HUES48 (cell line): ENCODE measurements at regions not wholly inside any gene's neighbourhood (a gene's known extent, or its start where the extent isn't known, plus 50 kb on each side); places are given as distances from the start of the nearest gene placed in this dataset.

ENCODE experiments used
- H3K27ac ChIP-seq: one replicate; pipeline ENCODE4 v1.7.0; 2013; ENCODE audit warnings: low read depth, low read length, inconsistent platforms
- H3K27me3 ChIP-seq: 2 replicates; pipeline ENCODE4 v1.6.1; 2013; ENCODE audit warnings: mild to moderate bottlenecking, low read length; ENCODE audit not compliant: control insufficient read depth, insufficient read depth
- H3K36me3 ChIP-seq: 2 replicates; pipeline ENCODE4 v1.6.1; 2013; ENCODE audit warnings: low read length; ENCODE audit not compliant: control insufficient read depth, insufficient read depth
- H3K4me1 ChIP-seq: 2 replicates; pipeline ENCODE4 v1.6.1; 2013; ENCODE audit warnings: mild to moderate bottlenecking, low read length; ENCODE audit not compliant: control insufficient read depth, insufficient read depth
- H3K4me3 ChIP-seq: 2 replicates; pipeline ENCODE4 v1.5.1; 2013; ENCODE audit warnings: mild to moderate bottlenecking, low read depth, low read length
- H3K9ac ChIP-seq: 2 replicates; pipeline ENCODE4 v1.6.1; 2013; ENCODE audit warnings: mild to moderate bottlenecking, low read depth, low read length, moderate library complexity
- H3K9me3 ChIP-seq: 2 replicates; pipeline ENCODE4 v1.6.1; 2013; ENCODE audit warnings: low read length; ENCODE audit not compliant: control insufficient read depth, insufficient read depth

DNA sequence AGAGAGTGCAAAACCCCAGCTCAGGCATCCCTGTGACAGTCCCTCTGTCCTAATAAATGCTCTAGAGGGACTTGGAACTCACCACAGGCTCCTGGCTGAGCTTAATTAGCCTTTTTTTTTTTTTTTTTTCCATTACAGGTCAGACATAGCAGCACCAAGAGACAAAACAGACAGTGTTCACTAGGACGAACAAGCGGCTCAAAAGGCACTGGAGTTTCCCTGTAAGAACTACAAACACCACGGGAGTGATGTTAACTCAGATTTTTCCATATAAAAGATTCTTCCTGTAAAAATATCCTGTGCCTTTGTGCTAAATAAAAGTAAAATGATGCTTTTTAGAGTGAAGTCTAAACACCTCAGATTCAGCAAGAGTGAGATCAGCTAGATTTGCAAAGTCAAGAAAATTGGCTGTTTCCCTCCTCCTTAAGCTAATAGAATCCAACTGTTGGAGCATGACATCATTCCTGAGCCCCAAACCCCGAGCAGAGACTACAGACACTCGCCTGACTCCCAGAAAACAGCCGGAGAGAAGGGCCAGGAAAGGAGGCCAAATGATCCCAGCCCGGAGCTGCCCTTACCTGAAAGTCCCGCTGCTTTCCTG is 101.0 kb upstream of the AKIP1 start:
- Histone ChIP-seq H3K27ac (peak overlapping the region; percentile 72), H3K4me3 (peak overlapping the region; percentile 65), H3K36me3 (no peaks in the 10 kb centered on the region)

DNA sequence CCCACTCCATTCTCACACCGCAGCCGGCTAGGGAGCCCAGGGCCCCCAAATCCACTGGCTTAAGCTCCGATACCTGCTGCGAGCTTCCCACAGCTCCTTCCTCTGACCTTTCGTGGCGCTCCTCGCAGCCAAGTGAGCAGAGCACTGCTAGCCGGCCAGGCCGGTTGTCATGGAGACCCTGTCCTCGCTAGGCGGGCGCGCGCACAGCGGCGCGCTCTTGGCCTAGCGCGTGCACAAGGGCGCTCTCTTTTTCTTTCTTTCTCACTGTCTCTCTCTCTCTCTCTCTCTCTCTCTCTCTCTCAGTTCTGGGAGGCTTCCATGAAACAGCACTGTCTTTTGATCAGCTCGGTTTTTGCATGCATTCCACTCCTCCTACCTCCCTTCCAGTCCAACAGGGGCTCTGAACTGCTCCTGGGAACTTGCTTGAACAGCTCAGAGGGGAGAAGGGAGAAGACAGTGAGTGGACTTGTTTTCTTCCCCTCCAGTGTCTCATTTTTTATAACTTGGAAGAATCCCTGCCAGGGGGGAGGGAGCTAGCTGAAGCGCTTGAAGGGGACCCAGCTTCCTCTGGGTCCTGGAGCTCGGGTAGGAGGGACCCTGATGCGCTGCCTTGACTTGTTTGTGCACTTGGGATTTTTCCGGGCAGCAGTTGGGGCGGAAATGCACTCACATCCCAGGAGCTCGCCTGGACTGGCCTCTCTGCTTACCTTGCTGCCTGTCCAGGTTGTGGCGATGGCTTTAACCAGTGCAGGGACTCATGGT is 100.3 kb upstream of the AKIP1 start:
- Histone ChIP-seq H3K27ac (peak overlapping the region; percentile 72), H3K36me3 (no peaks in the 10 kb centered on the region), H3K9me3 (no peaks in the 10 kb centered on the region), H3K4me1 (peaks cover 38% of the 10 kb centered on the region), H3K27me3 (no peaks in the 10 kb centered on the region), H3K9ac (peak overlapping the region; percentile 31; the same call in 1 of the 2 replicates), H3K4me3 (peak overlapping the region; percentile 65)

More for the DNA sequence above, 101.0 kb upstream of the AKIP1 start:
- H3K4me1 ChIP-seq, result peaks cover 32% of the 10 kb centered on the region
- peak overlapping the region; percentile 31; the same call in 1 of the 2 replicates for H3K9ac ChIP-seq
- no peaks in the 10 kb centered on the region for H3K9me3 ChIP-seq
- H3K27me3 ChIP-seq, result no peaks in the 10 kb centered on the region

GRCh38 chr11:8811571-8811970 is 99.4 kb upstream of the AKIP1 start:
- Histone ChIP-seq H3K9ac (no peak overlapping the region), H3K4me3 (no peak overlapping the region), H3K36me3 (no peaks in the 10 kb centered on the region), H3K27ac (peak overlapping the region; percentile 72), H3K9me3 (no peaks in the 10 kb centered on the region), H3K27me3 (no peaks in the 10 kb centered on the region), H3K4me1 (peaks cover 38% of the 10 kb centered on the region)

GRCh38 chr11:8812438-8812837 is 98.6 kb upstream of the AKIP1 start:
- Histone ChIP-seq H3K4me3 (no peak overlapping the region), H3K27me3 (no peaks in the 10 kb centered on the region), H3K27ac (no peak overlapping the region), H3K9ac (no peak overlapping the region), H3K36me3 (no peaks in the 10 kb centered on the region), H3K9me3 (no peaks in the 10 kb centered on the region), H3K4me1 (peaks cover 38% of the 10 kb centered on the region)

GRCh38 chr11:8813658-8814057 is 97.3 kb upstream of the AKIP1 start:
- H3K27ac ChIP-seq, result peak overlapping the region; percentile 60
- H3K36me3 ChIP-seq, result no peaks in the 10 kb centered on the region
- H3K4me1 ChIP-seq, result peaks cover 38% of the 10 kb centered on the region
- H3K9ac ChIP-seq, result no peak overlapping the region
- H3K27me3 ChIP-seq, result no peaks in the 10 kb centered on the region
- no peak overlapping the region for H3K4me3 ChIP-seq
- H3K9me3 ChIP-seq, result no peaks in the 10 kb centered on the region

DNA sequence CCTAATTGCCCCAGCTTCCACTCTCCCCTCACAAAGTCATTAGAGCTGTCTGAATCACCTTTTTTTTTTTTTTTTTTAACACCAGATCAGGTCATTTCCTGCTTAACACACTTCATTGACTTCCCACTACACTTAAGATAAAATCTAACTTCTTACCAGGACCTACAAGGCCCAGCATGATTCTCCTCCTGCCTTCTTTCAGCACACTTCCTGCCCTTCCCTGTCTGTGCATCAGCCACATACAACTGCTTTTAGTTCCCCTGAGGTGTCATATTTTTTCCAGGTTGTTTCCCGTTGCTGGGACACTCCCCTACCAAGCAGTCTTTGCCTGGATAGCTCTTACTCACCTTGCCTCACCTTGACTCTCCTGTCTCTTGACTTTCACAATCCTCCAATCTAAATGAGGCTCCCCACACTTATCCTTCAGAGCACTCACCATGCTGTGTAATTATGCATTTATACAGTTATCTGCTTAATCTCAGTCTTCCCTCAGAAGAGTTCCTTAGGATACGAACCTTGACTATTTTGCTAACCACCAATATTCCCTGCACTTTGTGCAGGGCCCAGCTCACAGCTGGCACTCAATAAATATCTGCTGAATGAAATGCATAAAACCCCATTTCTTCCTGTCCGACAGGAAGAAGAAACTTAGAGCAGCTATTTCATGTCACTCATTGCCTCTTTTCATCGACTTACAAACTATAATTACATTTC is 96.6 kb upstream of the AKIP1 start:
- H3K4me1 ChIP-seq, result peaks cover 38% of the 10 kb centered on the region
- no peaks in the 10 kb centered on the region for H3K9me3 ChIP-seq
- H3K9ac ChIP-seq, result no peak overlapping the region
- H3K27me3 ChIP-seq, result no peaks in the 10 kb centered on the region
- H3K4me3 ChIP-seq, result no peak overlapping the region
- no peaks in the 10 kb centered on the region for H3K36me3 ChIP-seq
- peak overlapping the region; percentile 56 for H3K27ac ChIP-seq

DNA sequence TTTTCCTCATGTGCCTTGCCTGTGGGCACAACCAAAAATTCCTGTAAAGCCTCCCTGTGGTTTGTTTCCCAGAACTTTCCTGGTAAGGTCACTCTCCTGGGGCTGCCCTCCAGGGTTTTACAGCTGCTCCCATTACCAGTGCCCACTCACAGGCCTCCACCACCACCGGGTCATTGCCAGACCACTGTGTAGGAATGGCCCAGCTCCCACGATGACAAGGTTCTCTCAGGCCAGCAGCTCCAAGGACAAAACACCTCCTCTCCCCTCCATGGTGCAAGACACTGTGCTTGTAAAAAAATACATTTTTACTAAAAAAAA is 96.1 kb upstream of the AKIP1 start:
- Histone ChIP-seq H3K9ac (no peak overlapping the region), H3K27me3 (no peaks in the 10 kb centered on the region), H3K9me3 (no peaks in the 10 kb centered on the region), H3K4me3 (no peak overlapping the region), H3K4me1 (peaks cover 37% of the 10 kb centered on the region), H3K27ac (peak overlapping the region; percentile 56), H3K36me3 (no peaks in the 10 kb centered on the region)

GRCh38 chr11:8818421-8818820 is 92.6 kb upstream of the AKIP1 start:
- Histone ChIP-seq H3K4me3 (no peak overlapping the region), H3K27me3 (no peaks in the 10 kb centered on the region), H3K27ac (no peak overlapping the region), H3K4me1 (peaks cover 32% of the 10 kb centered on the region), H3K36me3 (no peaks in the 10 kb centered on the region), H3K9ac (no peak overlapping the region), H3K9me3 (no peaks in the 10 kb centered on the region)

GRCh38 chr11:8820401-8820800 is 90.6 kb upstream of the AKIP1 start:
- Histone ChIP-seq H3K4me3 (no peak overlapping the region), H3K27ac (no peak overlapping the region), H3K9ac (no peak overlapping the region), H3K9me3 (no peaks in the 10 kb centered on the region), H3K36me3 (no peaks in the 10 kb centered on the region), H3K4me1 (peaks cover 17% of the 10 kb centered on the region), H3K27me3 (no peaks in the 10 kb centered on the region)

- H3K4me3 ChIP-seq, result peak overlapping the region; percentile 23; the same call in 1 of the 2 replicates
- peak overlapping the region; percentile 80 for H3K27ac ChIP-seq
- no peak overlapping the region; the same call in 1 of the 2 replicates for H3K9ac ChIP-seq
- no peaks in the 10 kb centered on the region for H3K36me3 ChIP-seq
- H3K9me3 ChIP-seq, result no peaks in the 10 kb centered on the region
- H3K4me1 ChIP-seq, result peaks cover 34% of the 10 kb centered on the region
- H3K27me3 ChIP-seq, result no peaks in the 10 kb centered on the region
Observed at GRCh38 chr11:8822469-8822868, 88.5 kb upstream of the AKIP1 start.

GRCh38 chr11:8823174-8823742 is 87.7 kb upstream of the AKIP1 start:
- H3K27me3 ChIP-seq, result no peaks in the 10 kb centered on the region
- H3K9me3 ChIP-seq, result no peaks in the 10 kb centered on the region
- H3K27ac ChIP-seq, result no peak overlapping the region
- H3K4me1 ChIP-seq, result peaks cover 34% of the 10 kb centered on the region
- no peak overlapping the region for H3K4me3 ChIP-seq
- H3K9ac ChIP-seq, result no peak overlapping the region
- no peaks in the 10 kb centered on the region for H3K36me3 ChIP-seq
